ENCODE measurements at regions not wholly inside any gene's neighbourhood (a gene's known extent, or its start where the extent isn't known, plus 50 kb on each side); places are given as distances from the start of the nearest gene placed in this dataset.
A peak's percentile ranks its signal among the peaks of the same experiment; 100 is the strongest.
"Not testable (repeated sequence)": the region's sequence is repeated elsewhere in the genome, so short reads cannot be mapped to it uniquely, and the experiment has no call there.

DNA sequence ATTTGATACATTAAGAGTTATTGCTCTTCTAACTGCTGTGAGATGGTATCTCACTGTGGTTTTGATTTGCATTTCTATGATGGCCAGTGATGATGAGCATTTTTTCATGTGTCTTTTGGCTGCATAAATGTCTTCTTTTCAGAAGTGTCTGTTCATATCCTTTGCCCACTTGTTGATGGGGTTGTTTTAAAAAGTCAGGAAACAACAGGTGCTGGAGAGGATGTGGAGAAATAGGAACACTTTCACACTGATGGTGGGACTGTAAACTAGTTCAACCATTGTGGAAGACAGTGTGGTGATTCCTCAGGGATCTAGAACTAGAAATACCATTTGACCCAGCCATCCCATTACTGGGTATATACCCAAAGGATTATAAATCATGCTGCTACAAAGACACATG lies 63.4 kb upstream of the PDSS1 start:
- not testable (repeated sequence) for DNase-seq; H3K27me3 ChIP-seq (ENCODE audit: control insufficient read depth in 3 of 3, insufficient read depth in 3 of 3, low read length in 3 of 3); H3K27ac ChIP-seq (ENCODE audit: low read depth in 1 of 3, low read length in 2 of 3); FAIRE-seq; H3K9me3 ChIP-seq (ENCODE audit: control insufficient read depth in 2 of 2, insufficient read depth in 1 of 2, low read depth in 1 of 2, low read length in 1 of 2); H3K36me3 ChIP-seq (ENCODE audit: control insufficient read depth in 3 of 3, insufficient read depth in 2 of 3, low read depth in 1 of 3, low read length in 3 of 3); H3K4me3 ChIP-seq (ENCODE audit: low read depth in 1 of 3, low read length in 3 of 3); H3K4me1 ChIP-seq (ENCODE audit: control insufficient read depth in 3 of 3, insufficient read depth in 2 of 3, low read depth in 1 of 3, low read length in 2 of 3)

DNA sequence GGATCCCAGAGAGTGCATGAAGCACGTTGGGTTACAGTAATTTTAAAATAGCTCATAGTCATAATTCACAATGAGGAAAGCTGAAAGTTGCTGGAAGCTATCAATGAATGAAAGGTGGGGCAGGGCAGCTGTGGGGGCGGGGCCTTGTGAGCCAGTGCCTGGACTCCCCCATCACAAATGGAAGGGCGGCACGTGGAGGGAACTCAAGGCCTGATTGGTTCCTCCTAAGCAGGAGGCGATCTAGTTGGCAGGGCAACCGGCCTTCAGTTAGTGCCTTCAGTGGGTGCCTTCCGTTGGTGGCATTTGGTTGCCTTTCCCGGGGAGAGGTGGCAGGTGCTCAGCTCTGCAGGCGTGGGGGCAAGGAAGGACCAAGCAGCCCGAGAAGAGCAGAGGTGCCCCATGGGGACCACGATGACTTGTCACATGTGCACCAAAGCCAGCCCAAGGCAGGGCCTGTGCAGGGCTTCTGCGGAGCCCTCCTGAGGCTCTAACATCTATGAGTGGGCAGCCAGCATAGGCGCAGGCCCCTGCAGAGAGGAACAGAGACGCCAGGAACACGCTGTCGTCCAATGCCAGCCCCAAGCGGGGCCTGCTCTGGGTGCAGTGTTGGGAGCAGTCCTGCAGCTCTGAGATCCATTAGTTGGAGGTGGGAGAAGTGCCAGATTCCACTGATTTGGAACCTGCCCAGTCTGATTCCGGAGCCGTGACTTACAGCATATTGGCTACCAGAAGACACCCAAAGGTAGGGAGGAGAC lies 59.8 kb upstream of the PDSS1 start:
- FAIRE-seq (no peak), DNase-seq (no peak)
- Histone ChIP-seq H3K27me3 (ENCODE audit: control insufficient read depth in 3 of 3, insufficient read depth in 3 of 3, low read length in 3 of 3) (no peaks in the 10 kb centered on the region), H3K4me3 (ENCODE audit: low read depth in 1 of 3, low read length in 3 of 3) (no peak overlapping the region), H3K27ac (ENCODE audit: low read depth in 1 of 3, low read length in 2 of 3) (no peak overlapping the region), H3K9me3 (ENCODE audit: control insufficient read depth in 2 of 2, insufficient read depth in 1 of 2, low read depth in 1 of 2, low read length in 1 of 2) (no peaks in the 10 kb centered on the region), H3K4me1 (ENCODE audit: control insufficient read depth in 3 of 3, insufficient read depth in 2 of 3, low read depth in 1 of 3, low read length in 2 of 3) (no peaks in the 10 kb centered on the region), H3K36me3 (ENCODE audit: control insufficient read depth in 3 of 3, insufficient read depth in 2 of 3, low read depth in 1 of 3, low read length in 3 of 3) (no peaks in the 10 kb centered on the region)
- 81 to 85% (median 85%) methylated on average over 19 of the region's 19 CpGs for WGBS, 3 donors

DNA sequence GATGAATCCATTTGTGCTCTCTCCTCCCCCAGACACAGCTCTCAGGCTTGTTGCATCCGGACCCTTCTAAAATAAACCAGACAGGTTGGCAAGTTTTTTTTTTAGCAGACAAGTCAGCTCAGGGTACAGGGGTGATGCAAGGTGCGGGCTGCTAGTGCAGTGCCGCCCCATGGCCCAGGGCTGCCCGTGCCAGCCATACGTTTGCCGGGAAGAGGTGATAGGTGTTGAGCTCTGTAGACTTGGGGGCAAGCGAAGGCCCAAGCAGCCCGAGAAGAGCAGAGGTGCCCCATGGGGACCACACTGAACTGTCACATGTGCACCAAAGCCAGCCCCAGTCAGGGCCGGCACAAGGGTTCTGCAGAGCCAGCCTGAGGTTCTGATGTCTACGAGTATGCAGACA lies 57.1 kb upstream of the PDSS1 start:
- H3K4me3 ChIP-seq (ENCODE audit: low read depth in 1 of 3, low read length in 3 of 3), result no peak overlapping the region
- no peaks in the 10 kb centered on the region for H3K36me3 ChIP-seq (ENCODE audit: control insufficient read depth in 3 of 3, insufficient read depth in 2 of 3, low read depth in 1 of 3, low read length in 3 of 3)
- no peaks in the 10 kb centered on the region for H3K9me3 ChIP-seq (ENCODE audit: control insufficient read depth in 2 of 2, insufficient read depth in 1 of 2, low read depth in 1 of 2, low read length in 1 of 2)
- no peak for DNase-seq
- no peaks in the 10 kb centered on the region for H3K4me1 ChIP-seq (ENCODE audit: control insufficient read depth in 3 of 3, insufficient read depth in 2 of 3, low read depth in 1 of 3, low read length in 2 of 3)
- WGBS, 3 donors, result 93 to 97% (median 94%) methylated on average over 10 of the region's 10 CpGs
- no peaks in the 10 kb centered on the region for H3K27me3 ChIP-seq (ENCODE audit: control insufficient read depth in 3 of 3, insufficient read depth in 3 of 3, low read length in 3 of 3)
- FAIRE-seq, result no peak
- no peak overlapping the region for H3K27ac ChIP-seq (ENCODE audit: low read depth in 1 of 3, low read length in 2 of 3)

DNA sequence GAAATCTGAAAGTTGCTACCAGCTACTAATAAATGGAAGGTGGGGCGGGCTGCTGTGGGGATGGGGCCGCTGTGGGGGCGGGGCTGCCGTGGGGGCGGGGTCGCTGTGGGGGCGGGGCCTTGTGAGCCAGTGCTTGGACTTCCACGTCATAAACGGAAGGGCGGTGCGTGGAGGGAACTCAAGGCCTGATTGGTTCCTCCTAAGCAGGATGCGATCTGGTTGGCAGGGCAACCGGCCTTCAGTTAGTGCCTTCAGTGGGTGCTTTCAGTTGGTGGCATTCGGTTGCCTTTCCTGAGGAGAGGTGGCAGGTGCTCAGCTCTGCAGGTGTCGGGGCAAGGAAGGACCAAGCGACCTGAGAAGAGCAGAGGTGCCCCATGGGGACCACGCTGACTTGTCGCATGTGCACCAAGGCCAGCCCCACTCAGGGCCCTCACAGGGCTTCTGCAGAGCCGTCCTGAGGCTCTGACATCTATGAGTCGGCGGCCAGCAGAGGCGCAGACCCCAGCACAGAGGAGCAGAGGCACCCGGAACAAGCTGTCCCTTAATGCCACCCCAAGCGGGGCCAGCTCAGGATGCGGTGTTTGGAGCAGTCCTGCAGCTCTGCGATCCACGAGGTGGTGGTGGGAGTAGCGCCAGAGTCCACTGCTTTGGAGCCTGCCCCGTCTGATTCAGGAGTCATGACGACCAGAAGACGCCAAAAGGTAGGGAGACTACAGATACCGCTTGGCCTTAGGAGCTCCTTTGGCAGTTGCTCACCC lies 54.4 kb upstream of the PDSS1 start:
- Histone ChIP-seq H3K27ac (ENCODE audit: low read depth in 1 of 3, low read length in 2 of 3) (no peak overlapping the region), H3K4me3 (ENCODE audit: low read depth in 1 of 3, low read length in 3 of 3) (no peak overlapping the region), H3K9me3 (ENCODE audit: control insufficient read depth in 2 of 2, insufficient read depth in 1 of 2, low read depth in 1 of 2, low read length in 1 of 2) (no peaks in the 10 kb centered on the region), H3K36me3 (ENCODE audit: control insufficient read depth in 3 of 3, insufficient read depth in 2 of 3, low read depth in 1 of 3, low read length in 3 of 3) (no peaks in the 10 kb centered on the region), H3K27me3 (ENCODE audit: control insufficient read depth in 3 of 3, insufficient read depth in 3 of 3, low read length in 3 of 3) (peaks cover 0 to 2% (median 0%) of the 10 kb centered on the region in 3 donors), H3K4me1 (ENCODE audit: control insufficient read depth in 3 of 3, insufficient read depth in 2 of 3, low read depth in 1 of 3, low read length in 2 of 3) (no peaks in the 10 kb centered on the region)
- 87 to 90% (median 89%) methylated on average over 32 of the region's 32 CpGs for WGBS, 3 donors
- FAIRE-seq (no peak), DNase-seq (no peak)

DNA sequence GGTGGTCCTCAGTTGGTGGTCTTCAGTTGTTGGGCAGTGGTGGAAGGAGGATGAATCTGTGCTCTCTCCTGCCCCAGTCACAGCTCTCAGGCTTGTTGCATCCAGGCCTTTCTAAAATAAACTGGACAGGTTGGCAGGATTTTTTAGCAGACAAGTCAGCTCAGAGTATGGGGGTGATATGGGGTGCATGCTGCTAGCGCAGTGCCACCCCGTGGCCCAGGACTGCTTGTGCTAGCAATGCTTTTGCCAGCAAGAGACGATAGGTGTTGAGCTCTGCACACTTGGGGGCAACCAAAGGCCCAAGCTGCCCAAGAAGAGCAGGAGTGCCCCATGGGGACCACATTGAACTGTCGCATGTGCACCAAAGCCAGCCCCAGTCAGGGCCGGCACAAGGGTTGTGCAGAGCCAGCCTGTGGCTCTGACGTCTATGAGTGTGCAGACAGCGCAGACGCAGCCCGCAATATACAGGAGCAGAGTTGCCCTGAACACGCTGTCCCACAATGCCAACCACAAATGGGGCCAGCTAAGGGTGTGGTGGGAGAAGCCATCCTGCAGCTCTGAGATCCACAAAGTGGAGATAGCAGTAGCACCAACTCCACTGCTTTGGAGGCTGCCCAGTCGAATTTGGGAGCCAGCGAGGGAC lies 49.8 kb upstream of the PDSS1 start:
- no peak overlapping the region for H3K27ac ChIP-seq (ENCODE audit: low read depth in 1 of 3, low read length in 2 of 3)
- H3K4me1 ChIP-seq (ENCODE audit: control insufficient read depth in 3 of 3, insufficient read depth in 2 of 3, low read depth in 1 of 3, low read length in 2 of 3), result no peaks in the 10 kb centered on the region
- FAIRE-seq (no peak), DNase-seq (peak in 1 of 2 donors; percentile 10)
- no peaks in the 10 kb centered on the region for H3K36me3 ChIP-seq (ENCODE audit: control insufficient read depth in 3 of 3, insufficient read depth in 2 of 3, low read depth in 1 of 3, low read length in 3 of 3)
- no peak overlapping the region for H3K4me3 ChIP-seq (ENCODE audit: low read depth in 1 of 3, low read length in 3 of 3)
- 79 to 90% (median 89%) methylated on average over 12 of the region's 12 CpGs for WGBS, 3 donors
- no peaks in the 10 kb centered on the region for H3K9me3 ChIP-seq (ENCODE audit: control insufficient read depth in 2 of 2, insufficient read depth in 1 of 2, low read depth in 1 of 2, low read length in 1 of 2)
- peaks cover 0 to 4% (median 3%) of the 10 kb centered on the region in 3 donors for H3K27me3 ChIP-seq (ENCODE audit: control insufficient read depth in 3 of 3, insufficient read depth in 3 of 3, low read length in 3 of 3)

Data from small intestine (tissue), 7 donors.